GM19240 (cell line): ENCODE measurements at regions not wholly inside any gene's neighbourhood (a gene's known extent, or its start where the extent isn't known, plus 50 kb on each side); places are given as distances from the start of the nearest gene placed in this dataset.
"Not testable (repeated sequence)": the region's sequence is repeated elsewhere in the genome, so short reads cannot be mapped to it uniquely, and the experiment has no call there.

Experiments used
- DNase-seq: peaks from one replicate; pipeline ENCODE4 v3.0.0; 2011; ENCODE audit warnings: low spot score; ENCODE audit not compliant: insufficient read length

- no peak for DNase-seq
Observed at GRCh38 chr9:79430619-79431018, 141.1 kb upstream of the TLE4 start.

- DNase-seq = no peak
Observed at GRCh38 chr9:79431019-79431679, 140.6 kb upstream of the TLE4 start.

GRCh38 chr9:79432485-79432884 is 139.3 kb upstream of the TLE4 start:
- no peak for DNase-seq

GRCh38 chr9:79433703-79434102 is 138.1 kb upstream of the TLE4 start:
- no peak for DNase-seq

- DNase-seq = not testable (repeated sequence)
Observed at GRCh38 chr9:79439221-79439620, 132.5 kb upstream of the TLE4 start.

- DNase-seq = no peak
Observed at GRCh38 chr9:79446523-79447307, 125.0 kb upstream of the TLE4 start.

- DNase-seq = no peak
Observed at GRCh38 chr9:79447308-79447605, 124.5 kb upstream of the TLE4 start.

GRCh38 chr9:79447762-79448161 is 124.0 kb upstream of the TLE4 start:
- DNase-seq = no peak

- no peak for DNase-seq
Observed at GRCh38 chr9:79452265-79452664, 119.5 kb upstream of the TLE4 start.

- DNase-seq = no peak
Observed at GRCh38 chr9:79461712-79462111, 110.1 kb upstream of the TLE4 start.

- DNase-seq = no peak
Observed at GRCh38 chr9:79465156-79465555, 106.6 kb upstream of the TLE4 start.

GRCh38 chr9:79469164-79469563 is 102.6 kb upstream of the TLE4 start:
- DNase-seq = no peak

- DNase-seq = no peak
Observed at GRCh38 chr9:79470954-79471353, 100.8 kb upstream of the TLE4 start.

- no peak for DNase-seq
Observed at GRCh38 chr9:79471580-79472543, 99.9 kb upstream of the TLE4 start.

- DNase-seq = no peak
Observed at GRCh38 chr9:79473704-79474103, 98.1 kb upstream of the TLE4 start.

GRCh38 chr9:79477241-79477840 is 94.4 kb upstream of the TLE4 start:
- no peak for DNase-seq

- DNase-seq = peak; percentile 5
Observed at GRCh38 chr9:79477955-79478771, 93.6 kb upstream of the TLE4 start.

- no peak for DNase-seq
Observed at GRCh38 chr9:79480639-79481038, 91.1 kb upstream of the TLE4 start.

- DNase-seq = no peak
Observed at GRCh38 chr9:79481846-79482477, 89.8 kb upstream of the TLE4 start.

GRCh38 chr9:79485258-79485657 is 86.5 kb upstream of the TLE4 start:
- no peak for DNase-seq
